Activated CD4-positive, alpha-beta T cell treated with anti-CD3 and anti-CD28 coated beads for 24 hours (primary cell): ENCODE measurements at regions not wholly inside any gene's neighbourhood (a gene's known extent, or its start where the extent isn't known, plus 50 kb on each side); places are given as distances from the start of the nearest gene placed in this dataset.

Source experiments
- DNase-seq, 2 donors: peaks; one replicate each; pipeline ENCODE4 v3.0.0-alpha.2; 2020; ENCODE audit warnings: low read depth in 2 of 2

DNA sequence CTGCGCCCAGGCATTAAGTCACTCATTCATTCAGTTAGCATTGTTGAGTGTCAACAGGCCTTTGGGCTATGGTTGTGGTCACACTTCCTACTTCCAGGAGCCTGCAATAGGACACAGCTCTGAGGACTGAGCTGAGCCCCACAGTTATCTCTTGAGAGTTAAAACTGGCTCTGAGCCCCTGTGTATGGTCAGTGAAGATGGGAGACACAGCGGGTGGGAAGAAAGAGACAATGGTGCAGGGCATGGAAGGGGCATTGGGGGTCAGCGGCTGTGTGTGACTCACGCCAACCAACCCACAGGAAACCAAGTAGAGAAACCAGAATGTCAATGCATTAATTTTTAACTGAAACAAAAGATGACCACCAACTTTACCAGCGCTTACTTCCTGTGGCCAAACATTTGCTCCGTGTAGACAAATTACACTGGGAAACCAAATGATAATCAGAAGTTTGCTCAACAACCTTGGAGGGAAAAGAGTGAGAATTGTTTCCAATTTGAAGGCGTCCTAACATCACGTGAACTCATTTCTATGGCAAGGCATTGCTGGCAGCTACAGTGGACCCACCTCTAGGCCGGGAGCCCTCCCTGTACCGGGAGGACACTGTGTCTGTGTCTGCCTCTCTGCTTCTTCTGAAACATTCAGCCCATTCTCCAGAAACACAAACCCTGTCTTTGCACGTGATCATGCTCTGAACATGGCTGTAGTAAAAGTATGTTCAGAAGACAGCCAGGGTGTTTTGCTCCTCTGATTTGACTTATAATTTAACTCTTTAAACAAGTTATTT lies 212.0 kb upstream of the ID2 start:
- DNase-seq = no peak

DNA sequence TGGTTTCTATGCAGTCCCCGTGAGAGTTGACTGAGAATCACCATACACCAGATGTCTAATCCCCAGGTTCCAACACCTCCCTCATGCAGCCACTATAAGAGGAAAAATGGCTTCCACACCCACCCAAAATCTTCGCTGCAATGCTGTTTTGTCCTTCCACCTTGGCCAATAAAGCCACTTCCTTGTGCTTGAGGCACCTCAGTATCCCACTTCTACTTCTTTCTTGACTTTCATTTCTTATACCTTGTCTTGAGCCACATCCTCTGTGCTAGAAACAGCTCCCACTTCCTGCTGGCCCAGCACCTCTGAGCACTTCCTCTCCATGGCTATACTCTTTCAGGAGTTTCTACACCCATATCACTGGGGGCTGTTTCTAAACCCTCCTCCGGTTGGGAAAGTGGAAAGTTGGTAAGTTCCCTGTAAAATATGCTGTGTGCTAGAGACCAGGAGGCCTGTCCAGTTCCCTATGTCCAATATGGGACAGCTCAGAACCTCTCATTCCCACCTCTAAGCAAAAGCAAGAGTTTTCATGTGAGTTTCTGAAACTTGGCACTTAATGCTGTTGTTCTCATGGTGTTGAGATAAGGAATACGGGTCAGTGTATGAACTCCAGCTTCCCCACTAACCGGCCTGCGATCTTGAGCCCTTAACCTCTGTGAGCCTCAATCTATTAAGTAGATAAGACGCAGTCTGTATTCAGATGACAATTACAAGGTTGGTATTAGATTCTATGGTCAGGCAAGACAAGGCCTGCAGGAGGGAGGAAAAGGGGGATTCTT lies 209.1 kb upstream of the ID2 start:
- no peak for DNase-seq

DNA sequence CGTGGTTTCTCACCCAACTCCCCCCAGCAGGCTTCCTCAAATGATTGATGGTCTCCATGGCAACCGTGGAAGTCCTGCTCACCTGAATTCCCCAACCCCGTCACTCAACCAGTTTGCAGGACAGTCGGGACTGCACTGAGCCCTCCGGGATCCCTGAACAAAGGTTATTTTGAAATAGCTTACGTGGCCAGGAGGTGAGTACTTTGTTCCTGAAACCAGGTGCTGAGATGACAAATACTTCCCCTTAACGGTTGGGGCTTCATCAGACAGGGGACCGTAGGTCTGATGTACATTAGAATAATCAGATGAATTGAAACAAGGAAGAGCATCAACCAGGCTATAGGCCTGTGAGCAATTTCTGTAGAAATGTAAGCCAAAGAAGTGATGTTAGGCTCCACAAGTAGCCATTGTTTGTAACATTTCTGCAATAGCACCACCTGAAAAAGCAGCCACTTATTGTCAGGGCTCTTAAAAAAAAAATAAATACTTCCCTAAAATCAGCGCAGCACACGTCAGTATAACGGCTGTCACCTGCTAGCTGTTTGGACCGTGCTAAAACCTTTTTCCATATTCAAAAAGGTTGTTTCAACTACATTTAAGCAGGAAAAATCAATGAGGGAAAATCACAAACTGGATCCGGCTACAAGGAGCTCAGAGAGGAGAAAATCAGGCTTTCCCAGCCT lies 206.4 kb upstream of the ID2 start:
- DNase-seq = peak in 1 of 2 donors; percentile 27

DNA sequence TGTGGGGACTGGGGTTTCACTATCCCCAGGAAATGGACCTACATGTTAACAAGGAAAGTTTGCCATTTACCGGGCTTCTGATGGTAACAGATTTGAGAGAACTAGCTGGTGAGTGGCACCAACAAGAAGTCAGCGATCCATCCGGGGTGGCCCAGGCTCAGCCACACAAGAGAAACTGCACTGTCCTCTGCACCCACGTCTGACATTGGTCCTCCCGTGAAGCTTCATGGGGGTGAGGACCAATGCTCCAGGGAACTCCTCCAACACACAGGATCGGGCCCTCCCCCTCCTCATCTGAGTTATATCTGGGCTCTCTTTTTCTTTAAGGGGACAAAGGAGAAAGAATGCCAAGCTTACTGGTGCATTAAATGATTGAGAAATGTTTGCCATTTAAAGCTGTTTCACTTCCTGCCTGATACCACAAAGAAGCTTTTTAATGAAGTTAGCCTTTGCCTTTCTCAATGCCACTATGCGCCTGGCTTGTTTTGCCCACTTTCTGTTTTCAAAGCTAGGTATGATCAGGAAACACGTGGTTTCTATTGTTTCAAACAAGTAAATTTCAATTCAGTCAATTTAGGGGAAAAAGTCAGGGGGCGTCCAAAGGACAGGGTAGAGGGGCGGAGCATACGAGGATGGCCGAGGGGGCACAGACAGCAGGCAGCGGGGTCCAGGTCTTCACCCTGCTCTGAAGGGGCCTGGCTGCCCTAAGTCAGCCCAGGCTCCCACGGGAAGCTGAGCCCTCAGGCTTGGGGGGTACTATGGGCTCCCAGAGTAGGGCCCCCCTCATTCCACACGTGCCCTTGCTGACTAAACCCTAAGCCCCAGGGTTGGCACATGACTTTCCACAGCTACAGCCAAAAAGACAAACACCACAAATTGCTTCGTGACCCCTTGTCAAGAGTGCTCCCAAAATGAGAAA lies 204.0 kb upstream of the ID2 start:
- DNase-seq = no peak

DNA sequence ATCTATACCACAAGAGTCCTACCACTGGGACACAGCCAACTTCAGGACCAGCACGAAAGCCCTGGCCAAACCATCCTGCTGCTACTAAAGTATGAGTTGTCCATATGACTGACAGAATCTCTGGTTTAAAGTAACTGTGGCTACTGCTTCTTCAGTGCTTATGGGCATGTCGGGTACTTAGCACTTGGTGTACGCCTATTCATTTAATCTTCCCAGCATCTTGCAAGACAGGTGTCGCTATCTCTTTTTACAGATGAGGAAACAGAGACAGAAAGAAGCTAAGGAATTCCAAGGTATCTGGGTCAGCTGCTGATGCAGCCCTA lies 203.4 kb upstream of the ID2 start:
- no peak for DNase-seq

DNA sequence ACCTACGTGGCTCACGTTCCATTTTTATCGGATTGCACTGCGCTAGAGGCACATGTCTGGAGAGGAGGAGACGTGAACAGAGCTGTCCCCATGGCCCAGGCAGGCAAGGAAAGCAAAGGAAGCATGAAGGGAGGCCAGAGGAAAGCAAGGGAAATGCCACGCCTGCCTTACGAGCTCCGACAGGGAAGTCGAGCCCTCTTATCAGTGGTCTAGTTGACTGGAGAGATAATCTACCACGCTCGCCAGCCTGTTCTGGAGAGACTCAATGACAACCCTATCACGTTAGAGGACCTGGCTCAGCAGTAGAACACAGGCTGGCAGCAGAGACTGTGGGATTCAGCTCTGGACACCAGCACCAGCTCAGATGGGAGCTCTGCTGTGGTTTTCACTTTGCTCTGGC lies 202.6 kb upstream of the ID2 start:
- DNase-seq = no peak

DNA sequence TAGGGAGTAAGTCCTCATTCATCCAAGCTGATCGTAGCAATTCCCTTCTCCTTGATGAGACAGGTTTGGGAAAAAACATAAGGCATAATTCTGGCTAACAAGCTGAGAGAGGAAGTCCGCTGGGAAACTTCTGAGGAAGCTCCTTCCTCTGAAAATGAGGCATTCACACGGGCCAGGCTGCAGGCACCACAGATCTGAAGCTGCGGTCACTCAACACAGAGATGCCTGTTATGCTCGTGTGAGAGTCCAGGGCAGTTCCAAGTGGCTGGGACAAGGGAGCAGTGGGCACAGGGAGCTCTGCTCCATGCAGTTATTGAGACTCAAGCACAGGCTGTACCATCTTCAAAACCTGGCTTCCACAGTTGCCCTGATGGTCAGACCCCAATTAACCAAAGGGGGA lies 200.9 kb upstream of the ID2 start:
- no peak for DNase-seq

DNA sequence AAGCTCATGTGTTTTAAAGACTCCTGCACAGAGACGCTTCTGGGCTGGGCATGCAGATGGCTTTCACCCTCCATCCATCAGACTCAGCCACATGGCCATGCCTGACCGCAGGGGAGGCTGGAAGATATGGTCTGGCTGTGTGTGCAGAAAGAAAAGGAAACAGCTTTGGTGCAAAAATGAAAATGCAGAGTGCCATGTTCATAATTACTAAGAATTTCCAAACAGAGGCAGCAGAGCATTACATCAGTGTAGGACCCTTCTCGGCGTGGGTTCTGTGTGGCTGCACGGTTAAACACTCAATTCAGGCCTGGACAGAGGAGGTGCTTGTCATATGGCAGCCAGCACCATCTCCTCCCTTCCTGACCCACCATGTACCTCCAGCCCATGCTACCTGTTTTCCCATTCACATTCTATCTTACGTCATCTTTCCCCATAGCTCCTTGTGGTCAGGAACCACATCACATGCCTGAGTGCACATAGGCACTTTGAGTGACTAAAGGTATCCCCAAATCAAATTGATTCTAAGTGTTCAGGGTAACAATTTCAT lies 200.3 kb upstream of the ID2 start:
- DNase-seq = peak in 1 of 2 donors; percentile 25

DNA sequence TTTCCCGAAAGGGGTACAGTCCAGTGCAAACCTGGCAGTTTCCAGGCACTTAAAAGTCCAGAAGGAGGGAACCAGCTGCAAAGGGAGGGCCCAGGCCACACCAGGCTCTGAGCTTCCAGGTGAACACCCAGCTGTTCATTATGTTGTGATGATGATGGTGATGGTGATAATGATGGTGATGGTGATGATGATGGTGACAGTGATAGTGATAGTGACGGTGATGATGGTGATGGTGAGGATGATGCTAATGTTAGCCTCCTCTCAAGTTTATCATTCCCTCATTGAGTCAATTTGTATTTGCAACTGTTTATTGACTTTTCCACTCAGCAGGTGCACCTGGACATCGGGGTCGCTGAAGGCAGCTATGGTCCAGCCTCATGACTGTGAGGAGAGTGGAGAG lies 199.4 kb upstream of the ID2 start:
- DNase-seq = no peak

DNA sequence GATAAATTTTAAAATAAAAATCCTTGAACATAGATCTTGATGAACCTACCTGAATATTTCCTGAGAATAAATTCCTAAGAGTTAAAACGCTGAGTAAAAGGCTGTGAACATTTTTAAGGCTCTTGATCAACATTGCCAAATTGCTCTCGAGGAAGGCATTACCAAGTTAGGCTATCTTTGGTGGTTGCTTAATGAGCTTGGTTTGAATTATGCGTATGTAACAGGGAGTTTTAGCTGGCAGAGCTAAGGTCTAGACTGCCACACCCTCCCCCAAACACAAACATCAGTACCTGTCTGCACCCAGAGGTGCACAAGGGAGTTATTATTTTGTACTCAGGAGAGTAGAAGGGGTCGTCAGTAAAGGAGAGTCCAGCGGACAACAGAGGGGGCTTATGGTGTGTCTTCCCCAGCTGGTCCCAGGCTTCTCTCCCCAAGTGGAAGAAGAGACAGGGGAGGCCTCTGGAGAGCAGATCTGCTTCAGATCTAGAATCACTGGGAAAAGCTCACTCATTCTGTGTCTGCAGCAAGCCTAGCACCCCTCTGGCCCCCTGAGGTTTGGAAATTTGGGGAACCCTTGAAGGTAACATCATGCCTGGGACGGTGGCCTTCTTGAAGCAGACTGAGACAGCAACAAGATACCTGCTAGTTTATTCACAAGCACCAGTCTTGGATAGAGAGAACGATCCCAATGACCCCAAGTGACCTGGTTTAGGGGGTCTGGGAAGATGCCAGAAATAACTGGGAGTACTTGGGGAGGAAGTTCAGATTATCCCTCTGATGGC lies 197.2 kb upstream of the ID2 start:
- no peak for DNase-seq

DNA sequence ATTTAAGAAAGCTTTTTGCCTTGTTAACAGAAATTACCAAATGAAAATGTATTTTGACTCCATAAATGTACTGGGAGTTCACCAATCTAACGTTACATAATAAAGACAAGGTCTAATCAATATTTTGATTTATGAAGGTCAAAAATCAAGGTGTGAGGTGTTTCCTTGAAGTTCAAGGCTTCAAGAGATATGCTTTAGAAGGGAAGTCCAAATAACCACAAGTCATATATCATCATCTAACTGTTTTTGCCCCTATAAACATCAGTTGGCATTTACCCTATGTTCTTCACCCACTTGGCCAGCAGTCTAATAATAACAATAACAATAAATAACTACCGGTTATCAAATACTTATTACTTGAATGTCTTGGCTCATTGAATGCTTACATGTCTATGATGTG lies 196.1 kb upstream of the ID2 start:
- no peak for DNase-seq

DNA sequence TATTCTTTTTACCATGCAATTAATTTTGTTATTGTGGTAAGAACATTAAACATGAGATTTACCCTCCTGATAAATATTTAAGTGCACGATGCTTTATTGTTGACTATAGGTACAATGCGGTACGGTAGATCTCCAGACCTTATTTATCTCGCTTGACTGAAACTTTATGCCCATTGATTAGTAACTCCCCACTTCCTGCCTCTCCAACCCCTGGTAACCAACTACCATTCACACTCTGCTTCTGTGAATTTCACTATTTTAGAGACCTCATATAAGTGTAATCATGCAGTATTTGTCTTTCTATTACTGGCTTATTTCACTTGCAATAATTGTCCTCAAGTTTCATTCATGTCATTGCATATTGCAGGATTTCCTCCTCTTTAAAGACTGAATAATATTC lies 195.7 kb upstream of the ID2 start:
- no peak for DNase-seq

DNA sequence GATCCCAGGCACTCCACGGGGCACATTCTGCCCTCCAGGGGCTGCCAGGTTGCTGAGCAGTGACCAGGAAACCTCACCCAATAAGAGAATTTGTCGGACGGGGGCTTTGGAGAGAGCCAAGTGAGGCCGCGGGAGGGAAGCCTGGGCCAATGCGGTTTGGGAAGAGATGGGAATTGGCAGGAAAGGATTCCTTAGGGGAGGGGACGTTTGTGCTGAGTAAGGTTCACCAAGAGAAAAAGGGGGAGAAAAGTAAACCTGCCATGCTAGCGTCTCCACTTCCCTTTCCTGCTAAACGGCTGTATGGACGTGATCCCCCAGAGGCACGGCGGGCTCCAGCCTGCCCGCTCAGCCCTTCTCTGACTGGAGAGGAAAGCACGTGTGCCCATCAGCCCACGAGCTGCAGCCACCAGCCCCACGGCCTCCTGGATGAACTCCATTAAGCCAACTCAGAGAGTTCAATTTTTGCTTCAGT lies 194.4 kb upstream of the ID2 start:
- no peak for DNase-seq

DNA sequence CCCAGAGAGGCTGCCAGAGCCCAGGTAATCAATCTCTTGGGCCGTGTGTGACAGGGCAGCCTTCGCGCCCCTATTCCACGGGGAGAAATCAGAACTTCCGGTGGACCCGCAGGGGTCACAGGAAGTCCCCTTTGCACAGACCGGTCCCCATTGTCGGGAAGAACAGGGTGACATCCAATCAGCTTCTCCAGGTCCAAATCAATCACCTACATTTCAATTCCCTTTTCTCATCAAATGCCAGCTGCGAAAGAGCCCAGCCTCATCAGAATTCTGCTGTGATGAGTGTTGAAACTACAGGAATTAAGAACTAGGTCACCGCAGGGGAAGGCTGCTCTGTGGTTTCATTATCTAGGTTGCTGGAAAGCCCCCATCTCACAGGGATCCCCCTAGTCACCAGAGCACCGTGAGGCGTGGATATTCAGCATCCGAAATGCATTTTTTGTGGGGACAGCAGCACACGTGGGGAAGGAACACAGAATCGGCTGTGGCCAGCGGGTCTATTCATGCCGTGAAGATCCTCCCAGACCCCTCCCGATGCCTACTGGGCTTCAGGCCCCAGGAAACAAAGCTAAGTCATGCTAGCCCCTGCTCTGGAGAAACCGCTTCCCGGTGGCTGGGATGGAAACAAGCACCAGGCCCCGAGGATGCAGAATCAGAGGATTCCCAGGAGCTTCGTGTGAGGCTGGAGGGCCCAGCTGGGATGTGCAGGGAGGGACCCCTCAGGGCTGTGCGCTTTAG lies 193.7 kb upstream of the ID2 start:
- peak; percentile 49 to 53 for DNase-seq

DNA sequence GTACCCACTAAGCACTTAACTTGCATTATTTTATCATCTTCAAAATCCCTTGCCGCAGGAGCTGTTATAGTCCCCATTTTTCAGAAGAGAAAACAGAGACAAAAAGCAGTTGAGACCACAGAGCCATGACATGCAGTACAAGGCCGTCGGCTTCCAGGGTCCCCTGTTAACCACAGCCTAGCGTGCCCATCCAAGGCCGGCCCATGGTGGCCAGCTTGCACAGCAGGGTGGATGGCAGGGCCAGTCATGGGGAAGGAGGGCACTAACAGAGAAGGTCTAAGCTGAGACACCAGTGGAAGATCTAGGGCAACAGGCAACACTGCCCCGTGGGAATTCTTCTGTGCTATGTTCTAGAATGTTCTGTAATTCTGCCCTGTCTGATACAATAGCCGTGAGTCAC lies 192.6 kb upstream of the ID2 start:
- DNase-seq = no peak

DNA sequence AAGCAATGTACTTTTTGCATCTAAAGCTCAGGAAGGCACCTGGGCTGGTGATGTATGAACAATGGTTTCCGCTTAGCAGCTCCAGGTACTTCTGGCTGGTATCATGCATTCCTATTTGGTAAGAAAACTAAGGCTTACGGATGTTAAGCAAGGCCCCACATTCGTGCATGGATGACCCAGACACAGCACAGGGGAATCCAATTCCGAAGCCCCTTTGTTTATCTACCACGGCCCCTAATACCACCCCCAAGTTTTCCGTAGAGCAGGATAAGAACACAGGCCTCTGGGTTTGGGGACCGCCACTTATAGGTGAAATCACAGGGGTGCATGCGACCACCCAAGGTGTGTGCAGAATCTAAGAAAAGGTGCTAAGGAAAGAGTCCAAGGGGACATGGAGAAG lies 192.1 kb upstream of the ID2 start:
- no peak for DNase-seq

DNA sequence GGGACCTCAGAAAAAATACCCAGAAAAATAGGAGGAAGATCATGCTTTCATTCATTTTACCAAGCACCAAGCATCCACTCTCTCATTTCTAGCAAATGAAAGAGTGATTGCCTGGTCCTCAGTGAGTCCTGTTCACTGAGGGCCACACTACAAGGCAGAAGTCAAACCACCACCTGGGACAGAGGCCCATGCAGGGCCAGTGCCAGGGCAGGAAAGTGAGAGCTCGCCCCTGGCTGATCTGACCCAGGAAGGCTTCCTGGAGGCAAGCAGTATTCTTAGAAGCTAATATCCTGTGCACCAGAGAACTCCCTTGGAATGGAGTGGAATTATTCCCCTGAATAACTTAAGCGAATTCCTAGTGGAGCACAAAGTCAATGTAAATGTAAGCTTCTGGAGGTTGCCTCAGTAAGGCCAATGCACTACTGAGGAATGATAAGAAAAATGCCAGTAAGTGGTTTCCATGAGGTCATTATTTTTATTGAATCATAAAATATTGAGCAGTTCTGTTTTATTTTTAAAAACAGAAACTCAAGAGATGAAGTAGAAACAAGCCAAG lies 191.6 kb upstream of the ID2 start:
- no peak for DNase-seq

DNA sequence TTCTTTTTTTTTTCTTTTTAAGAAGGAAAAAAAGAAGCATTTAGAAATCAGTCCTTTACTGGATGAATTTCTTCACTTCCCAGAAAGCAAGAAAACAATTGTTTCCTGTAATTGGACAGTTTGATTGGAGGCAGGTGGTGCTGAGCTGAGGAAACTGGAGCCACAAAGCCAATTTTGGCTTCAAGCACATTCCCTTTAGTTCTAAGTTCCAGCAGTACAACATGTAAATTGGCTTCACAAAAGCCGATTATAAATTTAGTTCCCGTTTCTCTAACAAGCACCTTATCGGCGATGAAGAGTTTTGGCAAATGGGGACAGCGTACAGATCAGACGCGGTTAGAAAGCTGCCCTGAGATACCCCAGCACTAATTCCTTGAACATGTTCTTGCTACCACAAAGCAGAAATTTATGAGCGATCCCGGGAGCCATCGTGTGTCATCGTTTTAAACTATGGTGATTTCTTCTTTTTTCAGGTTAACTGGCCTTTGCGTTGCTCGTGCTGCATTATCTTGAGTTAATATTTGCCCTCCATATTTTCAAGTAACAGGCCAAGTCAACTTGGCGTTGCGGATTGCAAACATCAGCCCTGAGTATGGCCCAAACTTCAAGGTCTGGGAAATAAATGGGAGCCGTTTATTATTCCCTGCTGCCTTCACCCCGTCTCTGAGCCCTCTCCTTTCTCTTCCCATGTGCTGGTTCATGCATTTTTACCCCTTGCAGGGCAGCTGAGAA lies 190.4 kb upstream of the ID2 start:
- DNase-seq = no peak

DNA sequence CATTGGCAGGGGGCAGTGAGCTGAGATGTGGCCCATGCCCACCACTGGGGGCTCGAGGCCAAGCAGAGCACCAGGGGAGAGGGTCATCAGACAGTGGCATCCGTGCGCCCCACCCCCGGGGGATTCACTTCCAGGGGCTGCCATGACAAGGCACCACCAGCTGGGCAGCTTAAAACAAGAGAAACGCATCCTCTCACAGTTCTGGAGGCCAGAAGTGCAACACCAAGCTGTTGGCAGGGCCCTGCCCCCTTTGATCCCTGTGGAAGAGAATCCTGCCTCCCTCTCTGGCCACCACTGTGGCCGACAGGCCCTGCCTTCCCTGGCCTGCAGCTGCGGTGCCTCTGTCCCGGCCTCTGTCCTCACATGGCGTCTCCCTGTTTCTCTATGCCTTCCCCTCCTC lies 187.7 kb upstream of the ID2 start:
- no peak for DNase-seq
